Stimulated activated CD4-positive, alpha-beta T cell treated with anti-CD3 and anti-CD28 coated beads, Interleukin-12 subunit alpha, Interleukin-12 subunit beta, amount 100 ng/mL, for 4 hours (primary cell): ENCODE measurements at regions not wholly inside any gene's neighbourhood (a gene's known extent, or its start where the extent isn't known, plus 50 kb on each side); places are given as distances from the start of the nearest gene placed in this dataset.

Experiments
- DNase-seq: peaks from one replicate; pipeline ENCODE4 v3.0.0-alpha.2; 2020

GRCh38 chr1:228850141-228851100, 115.1 kb downstream of the RHOU start:
- DNase-seq, result no peak

- no peak for DNase-seq
Observed at GRCh38 chr1:228851193-228851592, 115.9 kb downstream of the RHOU start.

DNA sequence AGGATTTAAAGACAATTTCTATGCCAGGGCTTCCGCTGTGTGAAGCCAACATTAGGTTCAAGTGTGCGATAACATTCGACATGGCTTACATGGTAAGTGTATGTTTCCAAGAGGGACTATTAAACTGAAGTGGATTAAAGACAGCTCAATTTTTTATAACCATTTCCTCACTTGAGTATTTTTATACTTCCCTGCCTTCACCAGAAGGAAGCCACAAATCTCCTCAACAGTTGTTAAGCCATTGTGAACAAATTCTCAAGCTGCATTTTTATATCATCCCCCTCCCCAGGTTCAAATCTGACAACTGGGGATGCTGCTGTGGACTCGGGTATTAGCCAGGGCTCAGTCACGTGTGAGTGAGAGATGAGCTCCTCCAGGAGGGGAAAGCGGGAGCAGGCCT, 116.3 kb downstream of the RHOU start:
- no peak for DNase-seq

DNA sequence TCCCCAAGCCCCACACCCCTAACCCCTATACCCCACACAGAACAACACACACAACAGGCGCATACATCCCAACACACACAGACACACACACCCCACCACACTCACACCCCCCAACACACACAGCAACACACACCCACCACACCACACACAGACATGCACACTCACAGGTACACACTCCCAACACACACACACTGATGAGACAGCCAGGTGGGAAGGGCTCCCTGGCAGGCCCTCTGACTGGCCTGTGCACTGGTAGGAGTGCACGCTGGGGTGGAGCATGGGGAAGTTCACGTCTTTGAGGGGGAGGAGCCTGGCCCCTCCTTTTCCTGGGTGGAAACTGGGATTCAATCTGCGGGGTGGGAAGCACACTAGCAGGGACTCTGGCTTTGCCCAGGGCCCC, 116.7 kb downstream of the RHOU start:
- no peak for DNase-seq

DNA sequence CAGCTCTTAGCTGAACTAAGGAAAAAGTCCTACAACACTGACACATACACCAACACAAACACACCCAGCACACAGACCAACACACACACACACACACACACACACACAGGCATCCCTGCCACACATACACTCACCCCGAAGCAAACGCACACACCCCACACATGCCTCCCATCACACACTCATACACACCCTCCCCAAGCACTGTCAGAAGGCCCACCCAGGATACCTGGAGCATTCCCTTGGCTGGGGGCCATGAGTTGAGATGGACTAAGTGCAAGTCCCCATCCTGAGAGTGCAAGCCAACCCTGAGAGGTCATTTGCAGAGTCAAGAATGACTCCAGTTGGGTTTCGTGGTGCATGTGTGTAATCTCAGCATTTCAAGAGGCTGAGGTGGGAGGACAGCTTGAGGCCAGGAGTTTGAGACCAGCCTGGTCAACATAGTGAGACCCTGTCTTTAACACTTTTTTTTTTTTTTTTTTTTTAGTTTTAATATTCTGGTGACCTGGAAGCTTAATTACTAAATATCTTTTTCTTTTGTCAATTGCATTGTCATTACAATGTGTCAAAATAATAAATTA, 117.3 kb downstream of the RHOU start:
- no peak for DNase-seq

GRCh38 chr1:228853191-228853590, 117.9 kb downstream of the RHOU start:
- no peak for DNase-seq

DNA sequence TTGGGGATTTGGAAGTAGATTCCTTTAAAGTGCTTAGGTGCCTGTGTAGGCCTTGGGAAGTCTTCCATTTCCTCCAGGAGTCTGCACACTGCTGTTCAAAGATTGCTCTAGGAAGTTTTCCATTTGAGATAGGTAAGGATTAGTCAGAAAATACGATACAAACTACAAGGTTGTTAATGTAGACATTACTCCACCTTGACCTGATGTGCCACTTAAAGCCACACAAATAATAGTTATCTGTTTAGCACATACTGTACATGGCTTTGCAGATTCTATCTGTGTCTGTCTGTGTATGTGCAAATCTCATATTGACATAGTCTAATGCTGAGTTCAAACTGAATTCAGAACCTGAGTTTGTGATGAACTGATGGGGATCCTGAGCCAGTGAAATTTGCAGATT, 118.4 kb downstream of the RHOU start:
- DNase-seq, result no peak

- no peak for DNase-seq
Observed at GRCh38 chr1:228854907-228855306, 119.6 kb downstream of the RHOU start.

GRCh38 chr1:228857611-228858010, 122.3 kb downstream of the RHOU start:
- no peak for DNase-seq

DNA sequence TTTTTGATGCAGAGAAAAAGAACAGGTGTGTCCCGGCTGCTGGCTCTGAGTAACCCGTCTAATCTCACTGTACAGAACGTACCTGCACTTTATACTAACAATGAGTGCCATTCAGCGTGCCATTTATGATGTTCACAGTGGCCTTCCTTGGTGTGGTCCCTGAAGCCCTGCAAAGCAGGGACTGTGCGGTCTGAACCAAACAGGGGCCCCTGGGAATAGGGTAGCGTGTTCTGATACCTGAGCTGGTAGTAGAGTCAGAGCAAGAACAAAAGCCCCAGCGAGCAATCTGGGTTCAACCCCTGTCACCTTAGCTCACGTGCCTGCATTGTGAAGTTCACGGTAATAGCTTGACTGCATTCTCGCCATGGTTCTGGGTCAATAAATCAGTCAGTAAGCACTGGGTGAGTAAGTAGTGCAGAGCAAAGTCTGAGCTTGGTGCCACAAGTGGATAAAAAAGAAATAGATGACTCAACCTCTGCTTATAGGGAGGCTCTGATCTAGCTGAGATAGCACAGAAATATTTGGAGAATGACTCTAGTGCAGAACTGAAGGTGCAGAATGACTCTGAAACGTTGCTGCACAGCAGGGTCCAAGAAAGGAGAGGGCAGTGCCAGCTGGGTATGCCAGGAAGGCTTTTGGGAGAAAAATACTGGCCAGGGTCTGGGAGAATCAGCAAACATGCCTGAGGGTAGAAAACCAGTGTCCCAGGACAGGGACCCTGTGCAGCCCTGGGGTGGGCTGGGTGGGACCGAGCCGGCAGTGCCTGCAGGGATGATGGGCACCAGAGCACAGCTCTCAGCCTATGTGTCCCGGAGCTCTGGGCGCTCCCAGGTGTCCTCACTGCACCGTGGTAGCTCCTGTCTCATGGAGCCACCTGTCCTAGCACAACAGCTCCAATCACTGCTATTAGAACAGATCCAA, 125.9 kb downstream of the RHOU start:
- DNase-seq, result no peak

DNA sequence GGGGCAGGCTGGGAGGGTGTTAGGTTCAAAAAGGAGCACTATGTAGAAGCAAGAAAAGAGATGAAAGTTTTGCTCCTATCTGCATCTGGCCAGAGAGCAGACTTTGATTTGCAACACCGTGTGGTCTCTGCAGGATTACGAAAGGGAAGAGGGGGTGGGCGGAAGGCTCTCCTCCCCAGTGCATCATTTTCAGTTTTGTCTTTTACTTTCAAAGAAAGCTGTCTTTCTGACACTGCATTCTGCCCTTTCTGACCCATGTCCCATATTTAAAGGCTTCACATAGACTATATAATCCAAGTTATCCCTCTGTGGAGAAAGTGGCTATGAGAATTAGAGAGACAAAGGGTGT, 126.5 kb downstream of the RHOU start:
- DNase-seq, result no peak

DNA sequence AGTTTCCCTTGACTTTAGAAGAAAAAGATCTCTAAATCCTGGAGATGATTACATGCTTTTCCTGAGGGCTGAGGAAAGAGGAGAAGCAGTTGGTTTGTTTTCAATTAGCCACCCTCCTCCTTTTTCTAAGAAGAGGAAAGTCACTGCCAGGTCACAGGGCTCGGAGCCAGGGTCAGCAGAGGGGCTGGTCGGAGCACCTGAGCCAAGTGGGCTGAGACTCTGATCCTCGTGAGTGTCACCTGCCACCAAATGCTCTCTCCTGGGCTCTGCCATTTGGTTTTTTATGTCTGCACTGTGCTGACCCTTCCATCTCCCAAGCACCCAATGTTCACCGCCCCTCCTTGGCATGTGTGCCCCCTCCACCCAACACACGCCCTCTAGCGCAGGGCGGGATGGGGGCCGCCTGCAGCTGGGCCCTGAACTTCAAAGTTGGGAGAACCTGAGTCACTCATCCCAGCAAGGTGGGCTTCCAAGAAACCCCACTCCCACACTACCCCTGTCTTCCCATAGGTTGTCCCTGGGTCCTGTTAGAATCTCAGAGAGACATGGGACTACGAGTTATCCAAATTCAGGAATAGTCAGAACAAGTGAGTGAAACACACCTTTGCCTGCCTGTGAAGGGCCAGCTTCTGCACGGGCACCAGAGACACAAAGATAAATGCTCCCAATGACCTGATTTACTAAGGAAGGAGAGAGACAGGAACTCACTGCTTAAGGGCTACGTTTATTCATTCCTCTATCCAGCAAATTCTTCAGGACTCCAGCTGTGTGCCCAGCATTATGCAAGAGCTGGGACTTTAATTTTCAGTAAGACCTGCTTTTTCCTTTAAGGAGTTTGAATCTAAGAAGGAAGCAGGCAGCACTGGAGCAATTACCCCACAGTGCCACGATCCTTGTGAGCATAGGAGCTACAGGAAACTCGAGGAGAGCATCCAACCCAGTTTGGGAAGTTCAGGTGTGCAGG, 127.5 kb downstream of the RHOU start:
- DNase-seq, result no peak

- no peak for DNase-seq
Observed at GRCh38 chr1:228863776-228864175, 128.5 kb downstream of the RHOU start.

- DNase-seq, result no peak
Observed at GRCh38 chr1:228865627-228866330, 130.5 kb downstream of the RHOU start.

GRCh38 chr1:228866468-228866867, 131.2 kb downstream of the RHOU start:
- DNase-seq, result no peak

GRCh38 chr1:228867108-228867950, 132.1 kb downstream of the RHOU start:
- no peak for DNase-seq

- no peak for DNase-seq
Observed at GRCh38 chr1:228867951-228868730, 132.9 kb downstream of the RHOU start.

DNA sequence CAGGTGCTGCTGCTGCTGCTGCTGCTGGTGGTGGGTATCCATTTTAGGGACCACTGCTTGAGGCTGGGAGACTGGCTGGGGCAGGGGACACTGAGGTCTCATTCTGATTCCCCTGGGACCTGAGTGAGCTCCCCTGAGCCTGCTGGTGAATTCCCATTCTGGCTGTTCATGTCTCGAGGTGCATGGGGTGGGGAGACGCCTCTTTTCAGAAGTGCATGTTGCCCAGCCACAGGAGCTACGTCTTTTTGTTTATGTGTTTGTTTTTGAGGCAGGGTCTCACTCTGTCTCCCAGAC, 133.4 kb downstream of the RHOU start:
- no peak for DNase-seq

DNA sequence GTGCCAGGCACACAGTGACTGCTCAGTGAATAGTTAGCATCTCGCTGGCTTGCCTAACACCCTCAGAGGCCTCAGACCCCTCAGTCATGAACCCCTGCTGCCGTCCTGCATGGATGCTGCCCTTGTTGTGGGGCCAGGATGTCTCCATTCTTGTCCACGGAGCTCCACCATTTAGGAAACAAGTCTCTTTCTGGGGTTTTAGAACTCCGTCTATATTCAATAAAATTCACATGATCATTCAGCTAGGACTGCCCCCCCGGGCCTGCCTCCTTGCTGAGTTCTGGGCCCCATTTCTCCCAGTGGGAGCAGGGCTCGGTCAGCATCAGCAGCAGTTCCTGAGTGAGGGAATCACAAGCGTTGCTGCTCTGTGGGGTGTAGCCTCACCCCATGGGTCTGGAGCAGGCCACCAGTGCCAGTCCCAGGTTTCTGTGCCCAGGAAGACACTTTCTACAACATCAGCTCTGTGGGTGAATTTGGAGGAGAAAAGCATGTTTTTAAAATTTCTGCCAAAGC, 134.1 kb downstream of the RHOU start:
- no peak for DNase-seq
